ENCODE measurements at regions not wholly inside any gene's neighbourhood (a gene's known extent, or its start where the extent isn't known, plus 50 kb on each side); places are given as distances from the start of the nearest gene placed in this dataset.
"Not testable (repeated sequence)": the region's sequence is repeated elsewhere in the genome, so short reads cannot be mapped to it uniquely, and the experiment has no call there.

DNA sequence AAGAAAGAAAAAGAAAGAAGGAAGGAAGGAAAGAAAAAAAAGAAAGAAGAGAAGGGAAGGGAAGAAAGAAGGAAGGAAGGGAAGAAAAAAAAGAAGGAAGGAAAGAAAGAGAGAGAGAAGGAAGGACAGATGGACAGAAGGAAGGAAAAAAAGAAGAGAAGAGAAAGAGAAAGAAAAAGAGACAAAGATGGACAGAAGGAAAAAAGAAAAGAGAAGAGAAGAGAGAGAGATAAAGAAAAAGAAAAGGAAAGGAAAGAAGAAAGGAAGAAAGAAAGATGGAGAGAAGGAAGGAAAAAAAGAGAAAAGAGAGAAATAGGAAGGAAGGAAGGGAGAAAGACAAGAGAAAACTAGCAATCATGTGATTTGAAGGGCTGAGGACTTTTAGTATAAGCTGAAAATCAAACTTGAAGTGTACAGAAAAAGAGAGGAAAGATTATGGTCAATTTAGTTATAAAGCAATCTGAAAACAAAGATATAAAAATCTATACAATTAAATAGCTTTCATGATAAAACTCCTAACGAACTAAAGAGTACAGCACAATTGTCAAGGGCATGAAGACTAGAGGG, 115.3 kb downstream of the LTN1 start:
- DNase-seq (ENCODE audit: low spot score), result no peak

DNA sequence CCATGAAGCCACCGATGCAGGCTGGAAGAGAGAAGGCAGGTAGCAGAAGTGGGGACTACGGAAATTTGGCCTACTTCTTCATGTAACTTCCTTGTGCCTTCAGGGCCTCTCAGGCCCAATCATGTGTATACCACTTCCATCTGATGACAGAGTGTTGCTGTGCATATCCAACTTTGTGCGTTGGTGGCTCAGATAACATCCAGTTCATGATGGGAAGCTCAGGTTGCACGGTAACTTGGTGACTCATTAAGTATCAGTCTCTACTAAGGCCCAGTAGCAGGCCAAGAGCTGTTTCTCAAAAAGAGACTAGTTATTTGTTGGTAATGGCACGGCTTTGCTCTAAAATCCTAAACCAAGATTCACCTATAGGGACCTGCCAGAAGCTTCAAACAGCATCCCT, 117.6 kb downstream of the LTN1 start:
- DNase-seq (ENCODE audit: low spot score), result no peak

DNA sequence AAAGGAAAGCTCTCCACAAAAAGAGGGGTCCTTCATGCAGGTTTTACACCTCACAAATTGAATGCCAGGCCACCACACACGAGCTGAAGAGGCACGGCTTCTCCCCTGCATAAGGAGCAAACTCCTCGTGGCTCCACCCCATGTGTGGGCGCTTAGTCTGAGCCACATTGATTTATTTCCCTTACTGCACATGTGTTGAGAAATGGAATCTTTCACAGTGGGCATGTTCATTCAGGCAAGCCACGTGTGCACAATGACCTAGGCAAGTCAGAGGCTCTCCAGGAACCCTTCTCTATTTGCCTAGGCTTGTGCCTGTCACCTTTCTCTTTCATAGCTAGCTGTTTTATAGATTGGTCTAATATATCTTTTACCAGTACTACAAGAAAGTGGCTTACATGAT, 120.5 kb downstream of the LTN1 start:
- no peak for DNase-seq (ENCODE audit: low spot score)

DNA sequence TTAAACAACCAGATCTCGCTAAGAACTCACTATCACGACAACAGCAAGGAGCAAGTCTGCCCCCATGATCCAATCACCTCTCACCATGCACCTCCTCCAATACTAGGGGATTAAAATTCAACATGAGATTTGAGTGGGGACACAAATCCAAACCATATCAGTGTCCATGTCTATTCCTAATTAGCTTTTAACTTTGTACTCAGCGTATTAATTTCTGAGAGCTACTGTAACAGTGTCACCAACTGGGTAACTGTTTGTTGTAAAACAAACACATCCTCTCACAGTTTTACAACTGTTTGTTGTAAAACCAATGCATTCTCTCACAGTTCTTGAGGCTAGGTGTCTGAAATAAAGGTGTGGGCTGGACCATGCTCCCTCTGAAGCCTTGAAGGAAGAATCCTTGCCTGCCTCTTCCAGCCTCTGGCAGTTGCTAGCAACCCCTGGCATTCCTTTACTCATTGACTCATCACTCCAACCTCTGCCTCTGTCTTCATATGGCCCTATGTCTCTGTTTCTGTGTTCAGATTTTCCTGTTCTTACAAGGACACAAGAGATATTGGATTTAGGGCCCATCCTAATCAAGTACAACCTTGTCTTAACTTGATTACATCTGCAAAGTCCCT, 121.2 kb downstream of the LTN1 start:
- no peak for DNase-seq (ENCODE audit: low spot score)

DNA sequence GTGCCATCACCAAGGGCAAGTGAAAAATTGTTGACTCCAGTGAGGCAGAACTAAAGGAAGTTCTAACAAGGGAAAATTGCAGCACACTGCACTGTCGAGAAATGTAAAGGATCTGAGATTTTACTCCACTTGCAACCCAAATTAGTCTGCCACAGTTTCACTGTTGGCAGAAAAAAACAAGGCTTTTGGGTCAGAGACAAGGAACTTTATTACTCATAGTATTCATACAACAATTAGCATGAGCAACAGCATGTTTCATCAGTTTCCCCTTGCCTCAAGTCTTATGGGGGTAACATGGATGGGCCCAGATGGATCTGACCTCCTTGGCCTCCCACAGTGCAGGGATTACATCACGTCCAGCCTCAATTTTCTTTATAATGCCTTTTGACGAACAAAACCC, 125.3 kb downstream of the LTN1 start:
- no peak for DNase-seq (ENCODE audit: low spot score)

DNA sequence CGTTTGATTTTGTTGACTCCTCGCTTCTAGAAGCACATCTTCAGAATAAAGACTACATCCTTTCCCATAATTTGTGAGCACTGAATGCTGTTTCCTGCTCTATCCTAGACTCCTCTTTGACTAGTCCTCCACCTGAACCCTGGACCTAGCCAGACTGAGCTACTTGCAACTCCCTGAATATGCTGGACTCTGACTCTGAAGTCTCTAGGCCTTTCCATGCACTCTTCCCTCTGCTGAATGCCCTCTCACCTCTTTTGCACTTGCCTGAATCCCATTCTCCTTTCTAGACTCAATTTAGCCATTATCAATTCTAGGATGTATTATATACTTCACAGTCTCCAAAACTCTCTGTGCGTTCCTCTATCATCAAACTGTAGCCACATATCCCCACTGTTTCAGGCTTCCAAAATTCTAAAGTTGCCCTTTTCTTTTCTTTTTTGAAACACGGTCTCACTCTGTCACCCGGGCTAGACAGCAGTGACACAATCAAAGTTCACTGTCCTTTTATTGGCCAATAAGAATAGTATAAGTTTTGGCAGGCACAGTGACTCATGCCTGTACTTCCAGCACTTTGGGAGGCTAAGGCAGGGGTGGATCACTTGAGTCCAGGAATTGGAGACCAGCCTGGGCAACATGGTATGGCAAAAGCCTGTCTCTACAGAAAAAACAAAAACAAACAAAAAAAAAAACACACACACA, 127.0 kb downstream of the LTN1 start:
- DNase-seq (ENCODE audit: low spot score), result no peak

DNA sequence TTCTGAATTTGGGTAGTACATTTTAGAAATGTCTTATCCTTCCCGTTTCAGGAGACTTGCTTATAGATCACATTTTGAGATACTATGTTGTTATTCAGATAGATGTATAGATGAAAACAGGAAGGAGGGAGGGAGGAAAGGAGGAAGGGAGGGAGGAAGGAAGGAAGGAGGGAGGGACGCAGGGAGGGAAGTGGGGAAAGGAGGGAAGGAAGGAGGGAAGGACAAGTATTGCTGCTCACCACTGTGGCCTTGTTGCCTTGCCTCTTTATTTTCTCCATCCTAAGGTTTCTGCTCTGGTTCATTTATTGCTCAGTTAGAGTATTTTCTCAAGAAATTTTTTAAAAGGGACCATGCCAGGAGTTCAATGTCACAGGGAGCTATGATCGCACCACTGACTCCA, 134.3 kb downstream of the LTN1 start:
- DNase-seq (ENCODE audit: low spot score), result no peak

DNA sequence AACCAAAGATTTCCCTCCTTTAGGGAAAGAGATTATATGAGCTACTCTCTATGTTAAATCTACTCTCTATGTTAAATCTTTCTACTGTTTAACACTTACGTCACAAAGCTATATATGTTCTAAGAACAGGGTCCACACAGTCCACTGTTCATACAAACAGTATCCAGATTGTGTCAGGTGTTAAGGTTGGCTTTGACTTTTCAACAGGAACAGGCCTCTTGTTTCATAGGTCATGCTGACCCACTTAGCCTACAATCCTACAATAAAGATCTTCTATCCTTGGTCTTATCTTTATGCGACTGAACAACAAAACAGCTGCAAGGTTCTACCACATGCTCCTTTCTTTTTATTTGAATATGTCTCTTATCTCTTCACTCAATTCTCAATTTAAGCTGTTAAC, 134.9 kb downstream of the LTN1 start:
- no peak for DNase-seq (ENCODE audit: low spot score)

DNA sequence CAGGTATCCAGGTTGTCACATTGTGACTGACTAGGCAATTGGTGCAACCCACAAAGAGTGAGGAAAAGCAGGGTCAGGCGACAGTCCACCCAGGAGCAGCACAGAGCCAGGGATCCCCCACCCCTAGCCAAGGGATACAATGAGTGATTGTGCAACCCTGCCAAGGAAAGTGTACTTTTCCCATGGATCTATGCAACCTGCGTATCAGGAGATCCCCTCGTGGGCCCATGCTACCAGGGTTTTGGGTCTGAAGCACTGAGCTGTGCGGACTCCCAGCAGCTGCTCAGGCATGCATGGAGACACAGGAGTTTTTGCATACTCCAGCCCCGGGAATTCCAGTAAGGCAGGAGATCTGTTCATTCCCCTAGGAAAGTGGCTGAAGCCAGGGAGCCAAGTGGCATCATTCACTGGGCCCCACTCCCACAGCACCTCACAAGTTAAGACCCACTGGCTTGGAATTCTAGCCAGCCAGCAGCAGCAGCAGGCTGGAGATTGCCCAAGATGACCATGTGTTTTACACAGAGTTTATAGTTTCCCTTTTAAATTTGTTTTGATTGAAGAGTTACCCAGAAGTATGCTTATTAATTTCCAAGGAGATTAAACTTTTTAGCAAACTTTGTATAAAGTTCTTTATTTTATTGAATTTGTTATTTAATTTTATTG, 136.0 kb downstream of the LTN1 start:
- DNase-seq (ENCODE audit: low spot score), result no peak

DNA sequence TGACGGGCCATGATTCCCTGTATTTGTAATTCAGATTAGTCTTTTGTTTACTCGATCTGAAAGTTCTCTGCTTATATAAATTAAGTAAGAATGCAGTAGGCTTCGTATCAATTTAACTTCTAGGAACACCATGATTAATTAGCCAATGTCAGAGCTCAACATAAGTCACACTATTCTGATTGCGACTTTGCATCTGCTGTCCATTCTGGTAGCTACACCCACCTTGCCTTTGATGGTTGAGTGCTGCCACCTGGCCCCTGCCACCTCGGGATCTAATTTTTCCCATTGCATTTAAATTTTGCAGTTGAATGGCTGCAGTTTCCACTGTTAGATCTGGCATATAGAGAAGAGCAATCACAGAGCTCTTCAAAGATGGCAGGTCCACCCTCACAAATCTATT, 140.0 kb downstream of the LTN1 start:
- DNase-seq (ENCODE audit: low spot score), result no peak

DNA sequence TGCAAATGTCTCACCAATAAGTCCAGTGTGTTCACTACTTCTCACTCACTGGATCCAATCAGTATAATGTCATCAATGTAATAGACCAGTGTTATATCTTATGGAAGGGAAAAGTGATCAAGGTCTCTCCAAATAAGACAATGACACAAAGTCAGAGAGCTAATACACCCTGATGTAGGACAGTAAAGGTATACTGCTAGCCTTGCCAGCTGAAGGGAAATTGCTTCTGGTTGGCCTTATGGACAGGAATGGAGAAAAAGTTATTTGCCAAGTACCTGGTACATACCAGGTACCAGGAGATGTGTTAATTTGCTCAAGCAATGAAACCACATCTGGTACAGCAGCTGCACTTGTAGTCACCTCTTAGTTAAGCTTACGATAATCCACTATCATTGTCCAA, 141.0 kb downstream of the LTN1 start:
- no peak for DNase-seq (ENCODE audit: low spot score)

DNA sequence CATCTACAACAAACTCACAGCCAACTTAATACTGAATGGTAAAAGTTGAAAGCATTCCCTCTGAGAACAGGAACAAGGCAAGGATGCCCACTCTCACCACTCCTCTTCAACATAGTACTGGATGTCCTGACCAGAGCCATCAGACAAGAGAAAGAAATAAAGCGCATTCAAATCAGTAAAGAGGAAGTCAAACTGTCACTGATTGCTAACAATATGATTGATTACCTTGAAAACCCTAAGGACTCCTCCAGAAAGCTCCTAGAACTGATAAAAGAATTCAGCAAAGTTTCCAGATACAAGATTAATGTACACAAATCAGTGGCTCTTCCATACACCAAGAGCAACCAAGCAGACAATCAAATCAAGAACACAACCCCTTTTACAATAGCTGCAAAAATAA, 153.4 kb downstream of the LTN1 start:
- DNase-seq (ENCODE audit: low spot score), result not testable (repeated sequence)

DNA sequence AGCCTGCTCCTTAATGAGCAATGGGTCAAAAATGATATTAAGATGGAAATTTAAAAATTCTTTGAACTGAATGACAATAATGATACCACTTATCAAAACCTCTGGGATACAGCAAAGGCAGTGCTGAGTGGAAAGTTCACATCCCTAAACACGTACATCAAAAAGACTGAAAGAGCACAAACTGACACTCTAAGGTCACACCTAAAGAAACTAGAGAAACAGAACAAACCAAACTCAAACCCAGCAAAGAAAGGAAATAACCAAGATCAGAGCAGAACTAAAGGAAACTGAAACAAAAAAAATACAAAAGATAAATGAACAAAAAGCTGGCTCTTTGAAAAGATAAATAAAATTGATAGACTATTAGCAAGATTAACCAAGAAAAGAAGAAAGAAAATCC, 155.3 kb downstream of the LTN1 start:
- not testable (repeated sequence) for DNase-seq (ENCODE audit: low spot score)

DNA sequence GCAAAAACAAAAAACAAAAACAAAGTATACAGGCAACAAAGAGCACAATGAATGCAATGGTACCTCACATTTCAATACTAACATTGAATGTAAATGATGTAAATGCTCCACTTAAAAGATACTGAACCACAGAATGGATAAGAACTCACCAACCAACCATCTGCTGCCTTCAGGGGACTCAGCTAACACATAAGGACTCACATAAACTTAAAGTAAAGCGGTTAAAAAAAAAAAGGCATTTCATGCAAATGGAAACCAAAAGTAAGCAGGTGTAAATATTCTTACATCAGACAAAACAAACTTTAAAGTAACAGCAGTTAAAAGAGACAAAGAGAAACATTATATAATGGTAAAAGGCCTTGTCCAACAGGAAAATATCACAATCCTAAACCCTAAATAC, 156.1 kb downstream of the LTN1 start:
- DNase-seq (ENCODE audit: low spot score), result not testable (repeated sequence)

DNA sequence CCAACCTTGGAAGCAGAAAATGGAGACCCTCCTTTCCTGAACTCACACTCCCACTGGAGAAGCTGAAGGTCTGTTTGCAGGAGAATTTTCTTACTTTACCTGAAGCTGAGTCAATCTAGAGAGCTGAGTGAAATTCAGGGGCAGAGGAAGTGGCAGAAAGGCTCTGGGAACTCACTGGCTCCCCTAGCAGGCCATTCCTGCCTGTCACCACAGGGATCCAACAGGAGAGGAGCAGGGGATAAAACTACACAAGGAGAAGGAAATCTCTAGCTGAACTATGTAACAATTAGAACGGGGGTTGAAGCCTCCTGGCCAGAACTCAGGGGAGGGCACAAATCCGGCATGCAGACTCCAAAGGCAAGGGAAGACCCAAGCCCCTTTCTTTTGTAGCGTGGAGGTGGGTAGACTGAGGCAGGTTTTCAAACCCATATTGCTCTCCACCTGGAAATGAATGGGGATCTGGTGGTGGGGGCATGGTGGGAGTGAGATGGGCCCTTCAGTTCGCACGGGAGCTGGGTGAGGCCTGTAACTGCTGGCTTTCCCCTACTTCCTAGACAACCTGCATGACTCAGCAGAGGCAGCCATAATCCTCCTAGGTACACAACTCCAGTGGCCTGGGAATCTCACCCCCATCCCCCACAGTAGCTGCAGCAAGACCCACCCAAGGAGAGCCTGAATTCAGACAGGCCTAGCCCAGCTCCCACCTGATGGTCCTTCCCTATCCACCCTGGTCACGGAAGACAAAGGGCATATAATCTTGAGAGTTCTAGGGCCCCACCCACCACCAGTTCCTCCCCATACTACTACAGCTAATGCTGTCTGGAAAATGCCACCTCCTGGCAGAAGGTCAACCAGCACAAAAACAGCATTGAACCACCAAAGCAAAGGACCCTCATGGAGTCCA, 158.1 kb downstream of the LTN1 start:
- DNase-seq (ENCODE audit: low spot score), result no peak

DNA sequence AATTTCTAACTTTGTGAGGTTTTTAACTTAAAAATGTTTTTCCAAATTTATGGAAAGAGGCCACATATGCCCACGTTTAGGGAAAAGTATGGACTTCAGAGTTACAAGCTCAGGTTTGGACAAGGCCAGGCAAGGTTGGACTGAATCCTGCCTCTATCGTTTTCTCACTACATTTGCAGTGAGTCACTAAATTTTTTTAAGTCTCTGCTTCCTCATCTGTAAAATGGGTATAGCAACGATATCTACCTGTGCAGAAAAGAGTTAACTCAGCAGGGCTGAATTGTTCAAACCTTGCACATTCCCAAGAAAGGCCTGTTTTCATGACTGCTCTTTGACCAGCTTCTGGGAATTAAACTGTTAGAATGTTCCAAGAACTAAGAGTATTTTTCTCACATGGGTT, 159.1 kb downstream of the LTN1 start:
- DNase-seq (ENCODE audit: low spot score), result no peak

DNA sequence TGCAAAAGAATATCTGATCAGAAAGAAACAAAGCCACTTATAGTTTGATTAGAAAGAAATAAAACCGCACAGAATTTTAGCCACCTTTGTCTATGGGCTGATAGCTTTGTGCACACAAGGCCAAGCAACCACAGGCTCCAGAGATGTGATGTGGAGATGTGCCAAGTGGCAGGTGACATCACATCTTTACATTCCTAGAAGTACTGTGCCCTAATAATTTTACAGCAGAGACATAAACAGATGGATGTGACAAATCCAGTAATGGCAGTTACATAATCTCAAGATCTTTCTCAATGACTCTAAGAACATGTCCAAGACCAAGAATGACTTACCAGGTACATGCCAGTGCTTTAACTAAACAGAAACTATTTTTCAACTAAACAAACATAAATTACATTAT, 159.5 kb downstream of the LTN1 start:
- no peak for DNase-seq (ENCODE audit: low spot score)

DNA sequence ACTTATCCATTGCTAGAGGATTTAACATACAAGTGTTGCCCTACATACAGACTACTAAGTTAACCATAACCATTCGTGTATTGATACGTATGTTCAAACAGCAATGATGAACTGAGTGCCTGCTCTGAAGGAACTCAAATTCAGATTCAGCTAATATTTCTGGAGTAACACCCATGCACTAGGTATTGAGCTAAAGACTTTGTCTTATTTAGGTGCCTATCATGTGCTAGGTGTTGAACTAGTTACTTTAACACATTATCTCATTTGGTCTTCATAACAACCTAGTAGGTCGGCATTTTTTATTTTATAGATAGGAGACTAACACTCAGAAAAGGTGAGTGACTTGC, 160.0 kb downstream of the LTN1 start:
- DNase-seq (ENCODE audit: low spot score), result no peak

DNA sequence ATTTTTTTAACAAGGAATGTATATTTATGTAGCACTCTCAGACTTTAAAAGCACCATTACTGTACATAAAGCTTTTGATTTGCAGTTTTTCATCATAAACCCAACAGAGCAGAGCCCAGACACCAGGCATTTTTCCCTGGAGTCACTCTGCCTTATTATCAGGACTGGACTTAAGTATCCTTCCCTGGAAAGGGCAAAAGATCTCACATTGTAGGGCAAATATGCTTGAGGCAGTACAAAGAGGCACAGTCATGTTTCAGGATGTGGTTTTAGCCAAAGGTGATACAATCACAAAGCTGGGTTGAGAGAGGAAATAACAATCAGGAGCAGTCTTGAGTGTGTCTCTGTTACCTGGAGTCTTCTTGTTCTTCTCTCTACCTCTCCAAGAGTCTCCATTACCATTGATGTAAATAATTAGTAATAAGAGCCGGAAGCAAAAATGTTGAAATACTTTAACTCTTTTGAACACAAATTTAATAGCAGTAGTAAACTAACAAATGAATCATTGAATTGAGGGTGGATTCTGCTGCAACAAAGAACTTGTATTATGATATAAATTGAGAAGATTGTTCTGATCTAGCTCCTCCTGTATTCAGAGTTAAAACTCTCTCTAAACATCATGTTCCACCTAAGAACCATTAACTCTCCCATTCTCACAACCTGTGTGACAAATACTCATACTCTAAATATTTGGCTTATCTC, 160.5 kb downstream of the LTN1 start:
- DNase-seq (ENCODE audit: low spot score), result peak; percentile 4

DNA sequence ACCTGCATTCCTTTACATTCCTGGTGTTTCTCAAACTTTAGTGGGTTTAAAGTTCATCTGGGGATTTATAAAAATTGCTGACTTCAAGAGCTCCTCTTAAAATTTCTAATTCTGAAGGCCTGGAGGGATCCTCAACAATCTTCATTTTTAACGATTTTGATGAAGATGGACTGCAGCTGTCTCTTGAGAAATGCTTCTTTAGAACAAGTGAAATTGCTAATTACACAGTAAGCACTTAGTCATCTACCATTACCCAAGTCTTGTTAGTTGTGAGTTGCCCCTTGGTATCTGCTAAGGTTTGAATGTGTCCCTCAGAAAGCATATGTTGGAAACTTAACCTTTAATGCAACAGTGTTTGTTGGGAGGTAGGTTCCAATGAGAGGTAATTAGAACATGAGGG, 163.7 kb downstream of the LTN1 start:
- DNase-seq (ENCODE audit: low spot score), result no peak

DNA sequence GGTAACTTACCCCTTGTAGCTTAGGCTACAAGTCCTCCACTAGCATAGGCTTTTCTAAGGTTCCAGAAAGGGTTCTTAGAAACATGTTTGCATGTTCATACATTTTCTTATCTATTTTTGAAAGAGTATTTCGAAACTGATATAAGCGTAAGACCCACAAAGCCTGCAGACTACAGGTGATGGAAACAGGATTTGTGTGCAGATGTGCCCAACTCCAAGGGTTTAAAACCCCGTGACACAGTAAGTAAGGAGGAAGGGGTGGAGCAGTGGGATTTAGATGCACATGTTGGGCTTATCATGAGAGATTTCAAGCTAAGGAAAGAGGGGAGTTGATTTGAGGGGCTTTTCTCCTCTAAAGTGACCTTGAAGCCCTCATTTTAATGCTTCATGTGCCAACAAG, 164.7 kb downstream of the LTN1 start:
- DNase-seq (ENCODE audit: low spot score), result no peak

DNA sequence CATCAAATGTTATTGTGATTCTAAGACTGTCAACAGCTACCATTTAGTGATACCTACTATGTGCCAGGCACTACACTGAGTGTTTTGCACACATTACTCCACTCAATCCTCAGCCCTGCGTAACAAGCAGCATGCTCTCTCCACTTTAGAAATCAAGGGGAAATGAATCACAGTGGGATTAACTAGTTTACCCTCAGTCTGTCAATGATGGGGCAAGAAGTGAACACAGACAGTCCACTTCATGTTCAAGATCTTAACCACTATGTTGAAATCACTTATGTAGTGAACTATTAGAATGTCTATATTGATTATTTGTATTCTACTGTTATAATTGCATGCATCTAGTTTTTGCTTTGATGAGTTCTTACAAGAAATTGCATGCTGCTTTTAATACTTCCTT, 165.3 kb downstream of the LTN1 start:
- no peak for DNase-seq (ENCODE audit: low spot score)
